HG03575 (cell line): ENCODE measurements at regions not wholly inside any gene's neighbourhood (a gene's known extent, or its start where the extent isn't known, plus 50 kb on each side); places are given as distances from the start of the nearest gene placed in this dataset.
"Not testable (repeated sequence)": the region's sequence is repeated elsewhere in the genome, so short reads cannot be mapped to it uniquely, and the experiment has no call there.

Experiments
- ATAC-seq: cut with Tn5 transposase; IDR thresholded peaks from one replicate; pipeline ENCODE4 v1.9.1; 2021; ENCODE audit not compliant: unreplicated experiment, insufficient number of reproducible peaks, low FRiP score; ENCODE audit errors: extremely low read depth

- no peak for ATAC-seq
These were observed 97.3 kb upstream of the BCL2L14 start for GRCh38 chr12:11973396-11973795.

GRCh38 chr12:11976005-11976404 lies 94.7 kb upstream of the BCL2L14 start:
- ATAC-seq = no peak

- no peak for ATAC-seq
These were observed 91.9 kb upstream of the BCL2L14 start for GRCh38 chr12:11978726-11979384.

- ATAC-seq = no peak
These were observed 90.6 kb upstream of the BCL2L14 start for GRCh38 chr12:11980115-11980514.

GRCh38 chr12:11981121-11981733 lies 89.5 kb upstream of the BCL2L14 start:
- ATAC-seq = peak; percentile 92

- no peak for ATAC-seq
These were observed 86.3 kb upstream of the BCL2L14 start for GRCh38 chr12:11984417-11984816.

- no peak for ATAC-seq
These were observed 84.6 kb upstream of the BCL2L14 start for GRCh38 chr12:11986165-11986564.

- no peak for ATAC-seq
These were observed 82.8 kb upstream of the BCL2L14 start for GRCh38 chr12:11987901-11988300.

GRCh38 chr12:11991604-11992003 lies 79.1 kb upstream of the BCL2L14 start:
- no peak for ATAC-seq

- ATAC-seq = no peak
These were observed 78.2 kb upstream of the BCL2L14 start for GRCh38 chr12:11992515-11992914.

- not testable (repeated sequence) for ATAC-seq
These were observed 72.3 kb upstream of the BCL2L14 start for GRCh38 chr12:11998307-11998943.

- ATAC-seq = no peak
These were observed 71.8 kb upstream of the BCL2L14 start for GRCh38 chr12:11998944-11999315.

- no peak for ATAC-seq
These were observed 67.1 kb upstream of the BCL2L14 start for GRCh38 chr12:12003609-12004008.

- ATAC-seq = no peak
These were observed 66.2 kb upstream of the BCL2L14 start for GRCh38 chr12:12004524-12004923.

- ATAC-seq = no peak
These were observed 63.6 kb upstream of the BCL2L14 start for GRCh38 chr12:12007001-12007712.

GRCh38 chr12:12007713-12008231 lies 63.0 kb upstream of the BCL2L14 start:
- no peak for ATAC-seq

GRCh38 chr12:12008232-12008850 lies 62.4 kb upstream of the BCL2L14 start:
- ATAC-seq = no peak

- peak; percentile 27 for ATAC-seq
These were observed 61.7 kb upstream of the BCL2L14 start for GRCh38 chr12:12008931-12009611.
